GM18507 (cell line): ENCODE measurements at regions not wholly inside any gene's neighbourhood (a gene's known extent, or its start where the extent isn't known, plus 50 kb on each side); places are given as distances from the start of the nearest gene placed in this dataset.
"Not testable (repeated sequence)": the region's sequence is repeated elsewhere in the genome, so short reads cannot be mapped to it uniquely, and the experiment has no call there.

Experiments used
- DNase-seq: peaks from one replicate; pipeline ENCODE4 v3.0.0; 2011; ENCODE audit warnings: low read depth; ENCODE audit not compliant: insufficient read length; ENCODE audit errors: extremely low spot score
- FAIRE-seq: peaks from 2 replicates; lab custom pipeline; 2011; peaks lifted over from hg19 to GRCh38; lab: Jason Lieb, UNC

DNA sequence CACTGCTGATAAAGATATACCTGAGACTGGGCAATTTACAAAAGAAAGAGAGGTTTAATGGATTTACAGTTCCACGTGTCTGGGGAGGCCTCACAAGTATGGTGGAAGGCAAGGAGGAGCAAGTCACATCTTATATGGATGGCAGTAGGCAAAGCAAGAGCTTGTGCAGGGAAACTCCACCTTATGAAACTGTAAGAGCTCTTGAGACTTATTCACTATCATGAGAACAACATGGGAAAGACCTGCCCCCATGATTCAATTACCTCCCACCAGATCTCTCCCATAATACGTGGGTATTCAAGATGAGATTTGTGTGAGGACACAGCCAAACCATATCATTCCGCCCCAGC lies 55.4 kb upstream of the NAMPT start:
- DNase-seq, FAIRE-seq: not testable (repeated sequence)

DNA sequence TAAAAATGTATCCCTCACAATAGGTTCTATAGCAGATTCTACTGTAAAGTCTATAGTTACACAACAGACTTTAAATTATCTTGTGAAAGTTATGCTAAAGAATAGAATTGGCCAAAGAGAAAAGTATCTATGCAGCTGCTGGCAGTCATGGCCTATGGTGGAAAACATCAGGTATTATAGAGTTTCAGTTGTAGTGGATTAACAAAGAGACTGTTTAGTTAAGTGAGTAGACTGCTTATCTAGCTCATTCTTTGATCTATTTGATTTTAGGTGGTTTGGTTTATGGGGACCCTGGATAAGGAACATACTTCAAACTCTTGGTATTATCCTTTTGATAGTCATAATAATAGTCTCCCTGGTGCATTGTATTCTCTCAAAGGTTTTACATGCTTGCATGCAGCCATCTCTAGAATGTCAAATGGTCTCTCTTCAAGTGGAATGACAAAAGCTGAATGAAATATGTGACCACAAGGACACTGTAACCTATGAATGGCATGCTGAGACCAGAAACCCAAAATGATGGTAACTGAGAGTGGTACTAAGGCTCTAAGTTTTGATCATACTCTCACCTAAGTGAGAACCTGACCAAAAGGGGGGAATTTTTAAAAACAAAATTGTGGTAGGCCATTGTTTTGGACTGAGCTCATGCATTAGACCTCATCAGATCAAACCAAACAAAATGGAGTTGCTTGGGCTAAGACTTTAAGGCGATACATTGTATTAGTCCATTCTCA lies 54.9 kb upstream of the NAMPT start:
- DNase-seq: no peak
- no peak for FAIRE-seq

GRCh38 chr7:106337754-106338153 lies 53.0 kb upstream of the NAMPT start:
- no peak for FAIRE-seq

DNA sequence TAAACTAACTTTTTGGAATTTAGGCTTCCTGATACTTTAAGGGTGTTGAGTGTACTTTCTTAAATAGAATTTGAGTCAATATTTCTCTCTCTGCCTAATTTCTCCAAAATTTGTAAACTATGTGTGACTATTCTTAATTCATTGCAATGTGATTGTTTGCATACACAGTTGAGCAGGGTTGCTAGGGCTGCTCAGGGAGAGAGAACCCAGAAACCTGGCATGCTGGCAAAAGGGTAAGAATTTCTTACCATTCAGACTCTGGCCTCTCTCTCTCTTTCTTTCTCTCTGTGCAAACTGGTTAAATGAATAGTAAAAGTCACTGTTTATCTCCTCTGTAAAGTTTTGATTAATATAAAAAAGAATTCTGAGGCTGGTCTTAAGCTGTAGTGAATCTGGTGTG lies 51.0 kb upstream of the NAMPT start:
- no peak for DNase-seq
- no peak for FAIRE-seq

More at GRCh38 chr7:106337754-106338153, 53.0 kb upstream of the NAMPT start:
- no peak for DNase-seq
